ENCODE measurements at regions not wholly inside any gene's neighbourhood (a gene's known extent, or its start where the extent isn't known, plus 50 kb on each side); places are given as distances from the start of the nearest gene placed in this dataset.

GRCh38 chr6:50591135-50591534, 122.2 kb upstream of the TFAP2D start:
- BruUV-seq (replicated peaks), result no TSS peak
- DNase-seq, result no peak
- H3K4me3 Mint-ChIP-seq (ENCODE audit: low read depth, unreplicated experiment), result no peak overlapping the region
- intact Hi-C loops (cut with micrococcal nuclease; ENCODE audit: unreplicated experiment), result no loop called here
- H3K36me3 Mint-ChIP-seq (ENCODE audit: insufficient read depth, unreplicated experiment), result no peaks in the 10 kb centered on the region
- H3K9me3 Mint-ChIP-seq (ENCODE audit: low read depth, unreplicated experiment), result no peaks in the 10 kb centered on the region
- no peak for TF ChIP-seq CTCF (IDR thresholded peaks at IDR 0.05; ENCODE audit: unreplicated experiment)
- no peaks in the 10 kb centered on the region for H3K27me3 Mint-ChIP-seq (ENCODE audit: unreplicated experiment)
- H3K27ac Mint-ChIP-seq (ENCODE audit: unreplicated experiment), result no peak overlapping the region
- H3K4me1 Mint-ChIP-seq (ENCODE audit: low read depth, unreplicated experiment), result no peaks in the 10 kb centered on the region
- CTCF ChIA-PET, result no interaction called here

GRCh38 chr6:50600280-50600679, 113.0 kb upstream of the TFAP2D start:
- Mint-ChIP-seq H3K9me3 (ENCODE audit: low read depth, unreplicated experiment) (no peaks in the 10 kb centered on the region), H3K27ac (ENCODE audit: unreplicated experiment) (no peak overlapping the region), H3K4me1 (ENCODE audit: low read depth, unreplicated experiment) (no peaks in the 10 kb centered on the region), H3K36me3 (ENCODE audit: insufficient read depth, unreplicated experiment) (no peaks in the 10 kb centered on the region), H3K27me3 (ENCODE audit: unreplicated experiment) (no peaks in the 10 kb centered on the region), H3K4me3 (ENCODE audit: low read depth, unreplicated experiment) (no peak overlapping the region)
- BruUV-seq (replicated peaks), result no TSS peak
- CTCF ChIA-PET, result no interaction called here
- intact Hi-C loops (cut with micrococcal nuclease; ENCODE audit: unreplicated experiment), result loop anchor here (10.0 kb wide), 1 partner anchor 225 kb away; no protein-coding TSS in a partner anchor
- no peak for DNase-seq
- TF ChIP-seq CTCF (IDR thresholded peaks at IDR 0.05; ENCODE audit: unreplicated experiment), result no peak

- CTCF ChIA-PET, result interaction anchor here (1.3 kb wide), 1 partner anchor 474 kb away, joined by 4 read pairs; no protein-coding TSS in a partner anchor
- intact Hi-C loops (cut with micrococcal nuclease; ENCODE audit: unreplicated experiment), result loop anchor here (1.0 to 10.0 kb wide), 3 partner anchors 227 to 473 kb away; no protein-coding TSS in a partner anchor
Measured at GRCh38 chr6:50602292-50602691, 111.0 kb upstream of the TFAP2D start.

GRCh38 chr6:50608421-50608820, 104.9 kb upstream of the TFAP2D start:
- H3K27me3 Mint-ChIP-seq (ENCODE audit: unreplicated experiment), result no peaks in the 10 kb centered on the region
- H3K27ac Mint-ChIP-seq (ENCODE audit: unreplicated experiment), result no peak overlapping the region
- intact Hi-C loops (cut with micrococcal nuclease; ENCODE audit: unreplicated experiment), result loop anchor here (10.0 kb wide), 1 partner anchor 234 kb away; no protein-coding TSS in a partner anchor
- CTCF ChIA-PET, result interaction anchor here (0.7 kb wide), 1 partner anchor 480 kb away, joined by 3 read pairs; no protein-coding TSS in a partner anchor
- no TSS peak for BruUV-seq (replicated peaks)
- H3K9me3 Mint-ChIP-seq (ENCODE audit: low read depth, unreplicated experiment), result no peaks in the 10 kb centered on the region
- H3K36me3 Mint-ChIP-seq (ENCODE audit: insufficient read depth, unreplicated experiment), result no peaks in the 10 kb centered on the region
- H3K4me1 Mint-ChIP-seq (ENCODE audit: low read depth, unreplicated experiment), result no peaks in the 10 kb centered on the region
- no peak for DNase-seq
- H3K4me3 Mint-ChIP-seq (ENCODE audit: low read depth, unreplicated experiment), result no peak overlapping the region
- TF ChIP-seq CTCF (IDR thresholded peaks at IDR 0.05; ENCODE audit: unreplicated experiment), result no peak

More at GRCh38 chr6:50602292-50602691, 111.0 kb upstream of the TFAP2D start:
- TF ChIP-seq CTCF (IDR thresholded peaks at IDR 0.05; ENCODE audit: unreplicated experiment), result peak; percentile 46
- Mint-ChIP-seq H3K4me1 (ENCODE audit: low read depth, unreplicated experiment) (no peaks in the 10 kb centered on the region), H3K27me3 (ENCODE audit: unreplicated experiment) (no peaks in the 10 kb centered on the region), H3K4me3 (ENCODE audit: low read depth, unreplicated experiment) (no peak overlapping the region), H3K27ac (ENCODE audit: unreplicated experiment) (no peak overlapping the region), H3K36me3 (ENCODE audit: insufficient read depth, unreplicated experiment) (no peaks in the 10 kb centered on the region), H3K9me3 (ENCODE audit: low read depth, unreplicated experiment) (no peaks in the 10 kb centered on the region)
- peak; percentile 24 for DNase-seq
- BruUV-seq (replicated peaks), result no TSS peak
